ENCODE measurements at regions not wholly inside any gene's neighbourhood (a gene's known extent, or its start where the extent isn't known, plus 50 kb on each side); places are given as distances from the start of the nearest gene placed in this dataset.

DNA sequence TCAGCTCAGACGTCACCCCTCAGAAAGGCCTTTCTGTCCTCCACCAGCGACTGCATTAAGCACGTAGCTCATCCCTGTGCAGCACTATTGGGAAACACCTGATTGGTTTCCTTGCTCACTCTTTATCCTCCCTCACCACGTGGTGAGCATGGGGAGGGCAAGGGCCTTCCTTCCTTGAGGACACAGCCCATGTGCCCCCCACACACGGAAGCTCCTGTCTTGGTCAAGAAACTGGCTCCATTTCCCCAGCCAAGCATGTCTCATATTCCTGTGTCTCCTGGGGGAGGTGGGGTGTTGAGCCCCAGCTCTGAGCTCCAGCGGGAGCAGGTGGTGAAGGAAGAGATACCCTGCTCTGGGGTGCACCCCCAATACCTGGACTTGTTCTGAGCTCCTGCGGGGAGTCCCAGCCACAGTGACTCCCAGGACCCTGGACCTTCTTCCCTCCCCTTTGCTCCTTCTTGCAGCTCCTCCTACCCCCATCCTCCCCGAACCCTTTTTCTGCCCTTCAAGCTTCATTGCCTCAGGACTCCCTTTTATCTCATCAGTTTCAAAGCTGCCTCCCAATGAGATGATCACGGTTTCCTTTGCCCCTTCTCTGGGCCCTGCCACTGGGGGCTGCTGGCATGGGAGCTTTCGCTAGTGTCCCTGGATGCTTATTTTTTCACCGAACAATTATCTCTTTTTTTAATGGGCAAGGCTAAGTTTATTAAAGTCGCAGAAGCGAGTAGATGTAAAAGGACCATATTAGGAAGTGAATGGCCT lies 230.1 kb downstream of the TFAP2C start:
- Mint-ChIP-seq H3K4me1 (no peaks in the 10 kb centered on the region), H3K27ac (no peak overlapping the region)

DNA sequence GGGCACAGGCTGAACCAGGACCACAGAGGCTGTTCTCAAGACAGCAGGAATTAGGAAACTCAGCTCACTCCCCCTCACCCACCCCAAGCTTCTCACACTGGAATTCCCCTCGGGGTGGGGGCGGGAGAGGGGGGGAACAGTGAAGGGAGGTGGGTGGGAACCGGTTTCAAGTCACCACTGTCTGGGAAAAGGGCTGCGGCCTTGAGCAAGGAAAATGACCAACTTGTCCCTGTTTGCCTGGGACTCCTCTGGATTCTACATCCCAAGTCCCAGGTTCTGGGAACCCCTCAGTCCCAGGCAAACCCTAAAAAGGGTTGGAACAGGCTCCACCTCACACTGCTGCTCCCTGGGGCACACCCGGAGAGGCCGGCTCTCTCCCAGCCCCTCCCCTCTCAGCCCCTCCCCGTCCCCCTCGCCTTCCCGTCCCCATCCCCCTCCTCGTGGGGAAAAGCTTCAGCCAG lies 230.7 kb downstream of the TFAP2C start:
- no peaks in the 10 kb centered on the region for H3K36me3 Mint-ChIP-seq

More for the DNA sequence above, 230.1 kb downstream of the TFAP2C start:
- H3K4me1 ChIP-seq (ENCODE audit: insufficient read depth, low read length), result no peaks in the 10 kb centered on the region
- no peaks in the 10 kb centered on the region for H3K27me3 ChIP-seq (ENCODE audit: insufficient read depth, low read length, poor library complexity, severe bottlenecking)
- Mint-ChIP-seq H3K9me3 (peaks cover 0 to 2% (median under 1%) of the 10 kb centered on the region in 5 donors), H3K4me3 (no peak overlapping the region), H3K27me3 (peaks cover 16 to 24% of the 10 kb centered on the region in 2 donors), H3K36me3 (no peaks in the 10 kb centered on the region)
- H3K27ac ChIP-seq (ENCODE audit: low read depth, low read length), result no peak overlapping the region
- H3K9me3 ChIP-seq (ENCODE audit: low read length), result no peaks in the 10 kb centered on the region
- H3K36me3 ChIP-seq (ENCODE audit: insufficient read depth, low read length), result no peaks in the 10 kb centered on the region
- ChIA-PET CTCF (no interaction called here), POLR2A (no interaction called here)
- H3K4me3 ChIP-seq (ENCODE audit: low read length), result no peak overlapping the region
- no peak for DNase-seq

DNA sequence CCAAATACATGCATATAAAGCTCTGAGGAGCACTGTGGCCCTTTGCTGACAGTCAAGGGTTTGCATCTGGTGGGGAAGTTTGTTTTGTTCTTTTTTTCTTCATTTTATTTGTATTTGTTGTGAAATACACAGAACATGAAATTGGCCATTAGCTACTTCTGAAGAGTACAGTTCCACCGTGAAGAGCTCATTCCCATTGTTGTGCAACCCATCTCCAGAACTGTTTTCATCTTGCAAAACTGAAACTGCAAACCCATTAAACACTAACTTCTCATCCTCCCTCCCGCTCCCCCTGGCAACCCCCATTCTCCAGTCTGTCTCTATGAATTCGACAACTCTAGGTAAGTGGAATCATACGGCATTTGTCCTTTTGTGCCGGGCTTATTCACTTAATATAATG lies 231.3 kb downstream of the TFAP2C start:
- H3K9me3 Mint-ChIP-seq, result peaks cover 0 to 4% (median 2%) of the 10 kb centered on the region in 5 donors
- no peaks in the 10 kb centered on the region for H3K4me1 Mint-ChIP-seq
- Histone ChIP-seq H3K27me3 (ENCODE audit: insufficient read depth, low read length, poor library complexity, severe bottlenecking) (no peaks in the 10 kb centered on the region), H3K9me3 (ENCODE audit: low read length) (no peaks in the 10 kb centered on the region), H3K4me3 (ENCODE audit: low read length) (no peak overlapping the region), H3K36me3 (ENCODE audit: insufficient read depth, low read length) (no peaks in the 10 kb centered on the region), H3K4me1 (ENCODE audit: insufficient read depth, low read length) (no peaks in the 10 kb centered on the region), H3K27ac (ENCODE audit: low read depth, low read length) (no peak overlapping the region)
- DNase-seq, result no peak
- no peaks in the 10 kb centered on the region for H3K36me3 Mint-ChIP-seq
- no peak overlapping the region for H3K4me3 Mint-ChIP-seq
- CTCF ChIA-PET, result no interaction called here
- POLR2A ChIA-PET, result no interaction called here
- H3K27ac Mint-ChIP-seq, result no peak overlapping the region
- H3K27me3 Mint-ChIP-seq, result peaks cover 20 to 25% of the 10 kb centered on the region in 2 donors

More for the DNA sequence above, 230.7 kb downstream of the TFAP2C start:
- H3K9me3 Mint-ChIP-seq, result peaks cover 0 to 4% (median 2%) of the 10 kb centered on the region in 5 donors
- H3K4me3 Mint-ChIP-seq, result no peak overlapping the region
- H3K4me1 Mint-ChIP-seq, result no peaks in the 10 kb centered on the region
- no peak for DNase-seq
- H3K27me3 Mint-ChIP-seq, result peaks cover 20 to 25% of the 10 kb centered on the region in 2 donors
- Histone ChIP-seq H3K9me3 (ENCODE audit: low read length) (no peaks in the 10 kb centered on the region), H3K36me3 (ENCODE audit: insufficient read depth, low read length) (no peaks in the 10 kb centered on the region), H3K4me3 (ENCODE audit: low read length) (no peak overlapping the region), H3K27me3 (ENCODE audit: insufficient read depth, low read length, poor library complexity, severe bottlenecking) (no peaks in the 10 kb centered on the region), H3K4me1 (ENCODE audit: insufficient read depth, low read length) (no peaks in the 10 kb centered on the region), H3K27ac (ENCODE audit: low read depth, low read length) (no peak overlapping the region)
- CTCF ChIA-PET, result no interaction called here
- POLR2A ChIA-PET, result no interaction called here
- no peak overlapping the region for H3K27ac Mint-ChIP-seq

DNA sequence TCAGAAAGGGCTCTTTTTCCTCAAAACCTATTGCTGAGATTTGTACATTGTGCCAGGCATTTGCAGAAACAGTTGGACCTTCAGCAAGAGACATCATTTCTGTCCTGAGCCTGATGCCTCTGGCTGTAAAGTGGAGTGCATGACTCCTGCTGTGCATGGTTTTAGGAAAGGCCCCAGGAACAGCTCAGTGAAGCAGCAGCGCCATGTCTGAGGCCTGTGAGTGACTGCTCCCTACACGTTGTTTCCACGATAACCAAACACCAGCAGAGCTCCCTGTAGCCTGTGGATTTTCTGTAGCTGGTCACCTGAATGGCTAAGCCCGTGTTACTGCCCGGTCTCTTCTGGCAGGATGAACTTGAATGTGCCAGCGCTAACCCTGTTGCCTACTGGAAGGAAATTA lies 232.5 kb downstream of the TFAP2C start:
- H3K9me3 ChIP-seq (ENCODE audit: low read length), result no peaks in the 10 kb centered on the region
- no peak overlapping the region for H3K4me3 ChIP-seq (ENCODE audit: low read length)
- H3K27me3 ChIP-seq (ENCODE audit: insufficient read depth, low read length, poor library complexity, severe bottlenecking), result no peaks in the 10 kb centered on the region
- ChIA-PET POLR2A (no interaction called here), CTCF (no interaction called here)
- H3K4me1 ChIP-seq (ENCODE audit: insufficient read depth, low read length), result no peaks in the 10 kb centered on the region
- H3K27ac Mint-ChIP-seq, result no peak overlapping the region
- peaks cover 19 to 22% of the 10 kb centered on the region in 2 donors for H3K27me3 Mint-ChIP-seq
- H3K27ac ChIP-seq (ENCODE audit: low read depth, low read length), result no peak overlapping the region
- H3K4me1 Mint-ChIP-seq, result no peaks in the 10 kb centered on the region
- no peaks in the 10 kb centered on the region for H3K36me3 ChIP-seq (ENCODE audit: insufficient read depth, low read length)
- peaks cover 0 to 4% (median 2%) of the 10 kb centered on the region in 5 donors for H3K9me3 Mint-ChIP-seq
- no peak for DNase-seq
- H3K36me3 Mint-ChIP-seq, result no peaks in the 10 kb centered on the region
- H3K4me3 Mint-ChIP-seq, result no peak overlapping the region

DNA sequence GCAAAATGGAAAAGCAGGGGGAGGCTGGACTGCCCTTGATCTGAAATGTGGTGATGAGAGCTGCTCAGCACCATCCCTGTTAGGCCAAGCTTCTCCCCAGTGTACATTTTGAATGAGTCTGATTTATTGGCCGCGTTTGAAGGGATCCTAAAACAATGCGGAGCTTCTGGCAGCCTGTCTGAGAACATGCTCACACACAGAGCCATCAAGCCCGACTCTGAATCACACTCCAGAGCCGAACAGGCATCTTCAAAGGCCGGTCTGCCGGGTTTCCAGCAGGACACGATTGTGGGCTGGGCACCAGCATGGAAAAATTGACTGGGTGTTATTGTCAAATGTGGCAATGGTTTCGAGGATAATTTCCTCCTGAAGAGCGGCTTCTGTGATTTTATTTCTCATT lies 235.9 kb downstream of the TFAP2C start:
- ChIA-PET CTCF (no interaction called here), POLR2A (no interaction called here)
- Mint-ChIP-seq H3K4me3 (no peak overlapping the region), H3K9me3 (peaks cover 0 to 7% (median 2%) of the 10 kb centered on the region in 5 donors), H3K27me3 (peaks cover 11 to 25% of the 10 kb centered on the region in 2 donors), H3K36me3 (no peaks in the 10 kb centered on the region), H3K27ac (no peak overlapping the region), H3K4me1 (no peaks in the 10 kb centered on the region)
- Histone ChIP-seq H3K4me3 (ENCODE audit: low read length) (no peak overlapping the region), H3K36me3 (ENCODE audit: insufficient read depth, low read length) (no peaks in the 10 kb centered on the region), H3K27me3 (ENCODE audit: insufficient read depth, low read length, poor library complexity, severe bottlenecking) (no peaks in the 10 kb centered on the region), H3K4me1 (ENCODE audit: insufficient read depth, low read length) (no peaks in the 10 kb centered on the region), H3K9me3 (ENCODE audit: low read length) (no peaks in the 10 kb centered on the region), H3K27ac (ENCODE audit: low read depth, low read length) (no peak overlapping the region)
- DNase-seq, result no peak

DNA sequence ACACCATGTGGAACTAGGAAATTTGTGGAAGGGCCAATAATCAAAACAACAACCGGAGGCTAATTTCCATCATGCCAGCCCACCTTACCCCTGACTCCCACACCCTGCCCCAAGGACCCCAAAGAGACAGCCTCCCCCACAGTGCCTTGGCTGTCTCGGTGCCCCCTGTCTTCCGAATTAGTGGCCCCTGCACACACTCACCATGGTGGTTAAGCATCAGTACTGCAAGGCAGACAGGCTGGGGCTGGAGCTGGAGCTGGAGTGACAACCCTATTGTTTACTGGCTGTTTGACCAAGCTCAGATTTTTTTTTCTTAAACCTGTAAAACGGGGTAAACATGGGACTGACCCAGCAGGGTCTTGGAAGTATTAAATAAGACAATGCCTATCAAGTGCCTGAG lies 238.0 kb downstream of the TFAP2C start:
- Mint-ChIP-seq H3K27me3 (peaks cover 8 to 15% of the 10 kb centered on the region in 2 donors), H3K4me3 (no peak overlapping the region), H3K27ac (no peak overlapping the region), H3K4me1 (no peaks in the 10 kb centered on the region), H3K9me3 (peaks cover 0 to 8% (median 2%) of the 10 kb centered on the region in 5 donors), H3K36me3 (no peaks in the 10 kb centered on the region)
- Histone ChIP-seq H3K4me3 (ENCODE audit: low read length) (no peak overlapping the region), H3K36me3 (ENCODE audit: insufficient read depth, low read length) (no peaks in the 10 kb centered on the region), H3K9me3 (ENCODE audit: low read length) (no peaks in the 10 kb centered on the region), H3K27me3 (ENCODE audit: insufficient read depth, low read length, poor library complexity, severe bottlenecking) (no peaks in the 10 kb centered on the region), H3K4me1 (ENCODE audit: insufficient read depth, low read length) (no peaks in the 10 kb centered on the region), H3K27ac (ENCODE audit: low read depth, low read length) (no peak overlapping the region)
- CTCF ChIA-PET, result interaction anchor here (1.4 kb wide), 1 partner anchor 13 kb away, joined by 4 read pairs; no protein-coding TSS in a partner anchor
- POLR2A ChIA-PET, result no interaction called here
- no peak for DNase-seq

DNA sequence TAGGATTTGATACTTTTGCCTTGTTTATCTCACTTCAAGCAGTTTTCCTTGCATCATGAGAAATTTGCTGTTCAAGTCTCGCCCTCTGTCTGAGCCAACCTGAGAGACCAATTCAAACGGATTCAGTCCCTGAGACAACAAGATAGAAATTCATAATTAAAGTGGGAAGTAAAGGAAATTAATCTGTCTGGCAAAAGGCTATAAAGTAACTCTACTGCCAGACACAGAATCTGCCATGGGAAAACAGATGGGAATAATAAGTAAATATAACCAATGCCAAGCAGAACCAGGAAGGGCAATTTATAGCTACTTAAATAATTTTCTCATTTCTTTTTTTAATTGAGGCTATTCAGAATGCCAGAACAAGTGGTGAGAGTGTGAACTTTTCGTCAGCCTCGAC lies 239.6 kb downstream of the TFAP2C start:
- Histone ChIP-seq H3K4me1 (ENCODE audit: insufficient read depth, low read length) (no peaks in the 10 kb centered on the region), H3K27ac (ENCODE audit: low read depth, low read length) (no peak overlapping the region), H3K27me3 (ENCODE audit: insufficient read depth, low read length, poor library complexity, severe bottlenecking) (no peaks in the 10 kb centered on the region), H3K4me3 (ENCODE audit: low read length) (no peak overlapping the region), H3K36me3 (ENCODE audit: insufficient read depth, low read length) (no peaks in the 10 kb centered on the region), H3K9me3 (ENCODE audit: low read length) (no peaks in the 10 kb centered on the region)
- H3K4me1 Mint-ChIP-seq, result no peaks in the 10 kb centered on the region
- H3K27ac Mint-ChIP-seq, result no peak overlapping the region
- no peak overlapping the region for H3K4me3 Mint-ChIP-seq
- POLR2A ChIA-PET, result no interaction called here
- H3K27me3 Mint-ChIP-seq, result peaks cover 5 to 7% of the 10 kb centered on the region in 2 donors
- H3K36me3 Mint-ChIP-seq, result no peaks in the 10 kb centered on the region
- H3K9me3 Mint-ChIP-seq, result peaks cover 0 to 8% (median 2%) of the 10 kb centered on the region in 5 donors
- DNase-seq, result no peak
- CTCF ChIA-PET, result no interaction called here

DNA sequence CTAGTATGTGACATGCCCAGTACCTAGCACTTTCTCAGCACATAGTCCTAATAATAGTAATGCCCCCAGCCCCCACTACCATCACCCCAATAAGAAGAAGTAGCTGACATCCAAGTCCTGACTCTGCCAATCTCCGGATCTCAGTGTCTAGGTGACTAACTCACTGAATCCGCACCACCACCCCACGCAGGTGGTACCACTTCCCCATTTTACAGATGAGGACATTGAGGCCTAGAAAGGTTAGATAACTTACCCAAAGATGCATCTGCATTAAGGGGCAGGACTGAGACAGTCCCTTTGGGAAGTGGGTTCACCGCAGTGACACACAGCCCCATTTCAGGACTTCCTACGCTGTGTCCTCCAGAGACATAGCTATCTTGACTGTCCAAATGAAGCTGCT lies 241.2 kb downstream of the TFAP2C start:
- POLR2A ChIA-PET, result no interaction called here
- Histone ChIP-seq H3K36me3 (ENCODE audit: insufficient read depth, low read length) (no peaks in the 10 kb centered on the region), H3K27me3 (ENCODE audit: insufficient read depth, low read length, poor library complexity, severe bottlenecking) (no peaks in the 10 kb centered on the region), H3K27ac (ENCODE audit: low read depth, low read length) (no peak overlapping the region), H3K4me3 (ENCODE audit: low read length) (no peak overlapping the region), H3K4me1 (ENCODE audit: insufficient read depth, low read length) (no peaks in the 10 kb centered on the region), H3K9me3 (ENCODE audit: low read length) (no peaks in the 10 kb centered on the region)
- CTCF ChIA-PET, result no interaction called here
- no peak for DNase-seq
- Mint-ChIP-seq H3K4me3 (no peak overlapping the region), H3K9me3 (peaks cover 0 to 10% (median 0%) of the 10 kb centered on the region in 5 donors), H3K36me3 (no peaks in the 10 kb centered on the region), H3K27ac (no peak overlapping the region), H3K4me1 (no peaks in the 10 kb centered on the region), H3K27me3 (peaks cover 2 to 3% of the 10 kb centered on the region in 2 donors)

Data from CD8-positive, alpha-beta memory T cell (primary cell).